GM19395 (cell line): ENCODE measurements at regions not wholly inside any gene's neighbourhood (a gene's known extent, or its start where the extent isn't known, plus 50 kb on each side); places are given as distances from the start of the nearest gene placed in this dataset.
"Not testable (repeated sequence)": the region's sequence is repeated elsewhere in the genome, so short reads cannot be mapped to it uniquely, and the experiment has no call there.

Experiments
- ATAC-seq: cut with Tn5 transposase; IDR thresholded peaks from one replicate; pipeline ENCODE4 v1.9.1; 2021; ENCODE audit warnings: mild to moderate bottlenecking, moderate library complexity; ENCODE audit not compliant: unreplicated experiment

DNA sequence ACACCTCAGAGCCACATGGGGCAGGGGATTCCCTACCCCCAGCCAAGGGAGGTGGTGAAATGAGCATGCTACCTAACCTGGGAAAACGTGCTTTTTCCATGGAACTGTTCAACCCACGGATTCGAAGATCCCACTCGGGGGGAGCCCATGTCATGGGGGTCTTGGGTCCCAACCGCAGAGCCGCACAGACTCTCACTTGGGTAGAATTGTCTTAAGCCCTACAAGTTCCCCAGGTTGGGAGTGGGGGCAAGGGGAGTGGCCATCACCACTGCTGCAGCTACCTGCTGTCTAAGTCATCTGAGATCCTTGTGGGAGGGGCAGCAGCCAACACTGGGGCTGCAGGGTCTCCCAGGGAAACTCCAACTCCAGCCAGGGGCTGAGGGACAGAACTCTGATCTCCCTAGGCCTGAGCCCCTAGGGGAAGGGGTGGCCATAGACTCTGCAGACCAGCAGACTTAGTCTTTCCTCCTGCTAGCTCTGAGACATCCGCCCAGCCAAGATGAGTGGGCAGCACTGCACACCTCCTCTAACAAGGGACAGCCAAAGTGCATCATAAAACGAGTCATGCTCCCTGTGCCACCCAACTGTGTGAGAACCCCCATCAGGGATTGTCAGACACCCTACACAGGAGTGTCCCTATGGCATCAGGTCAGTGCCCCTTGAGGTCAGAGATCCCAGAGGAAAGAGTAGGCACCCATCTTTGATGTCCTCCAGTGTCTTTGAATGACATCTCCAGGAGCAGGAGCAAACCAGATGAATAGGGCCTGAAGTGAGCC, 610.4 kb upstream of the SLITRK6 start:
- no peak for ATAC-seq

GRCh38 chr13:86425170-86425815, 626.1 kb upstream of the SLITRK6 start:
- ATAC-seq, result no peak

GRCh38 chr13:86426437-86426836, 627.2 kb upstream of the SLITRK6 start:
- ATAC-seq, result no peak

GRCh38 chr13:86429756-86430155, 630.5 kb upstream of the SLITRK6 start:
- ATAC-seq, result no peak

GRCh38 chr13:86438034-86438433, 638.8 kb upstream of the SLITRK6 start:
- no peak for ATAC-seq

- no peak for ATAC-seq
These were observed 646.0 kb upstream of the SLITRK6 start for GRCh38 chr13:86445206-86445605.

DNA sequence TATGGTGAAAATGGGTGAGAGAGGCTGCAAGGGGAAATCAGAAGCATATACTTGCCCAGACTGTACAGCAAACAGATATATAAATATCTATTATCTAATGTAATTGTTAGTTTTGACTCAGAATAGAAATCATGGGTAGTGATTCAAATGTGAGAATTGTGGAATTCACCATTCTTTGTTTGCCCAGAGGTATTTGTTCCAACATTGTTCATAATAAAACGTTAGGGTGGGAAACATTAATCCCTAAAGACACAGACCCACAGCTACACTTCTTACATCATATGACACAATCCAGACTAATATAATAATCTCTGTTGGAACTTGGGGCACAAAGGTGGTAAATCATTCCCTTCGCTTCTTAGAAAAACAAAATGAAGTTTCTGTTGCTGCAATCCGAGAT, 646.5 kb upstream of the SLITRK6 start:
- no peak for ATAC-seq

- no peak for ATAC-seq
These were observed 647.1 kb upstream of the SLITRK6 start for GRCh38 chr13:86446311-86446710.

- no peak for ATAC-seq
These were observed 648.3 kb upstream of the SLITRK6 start for GRCh38 chr13:86447479-86447878.

DNA sequence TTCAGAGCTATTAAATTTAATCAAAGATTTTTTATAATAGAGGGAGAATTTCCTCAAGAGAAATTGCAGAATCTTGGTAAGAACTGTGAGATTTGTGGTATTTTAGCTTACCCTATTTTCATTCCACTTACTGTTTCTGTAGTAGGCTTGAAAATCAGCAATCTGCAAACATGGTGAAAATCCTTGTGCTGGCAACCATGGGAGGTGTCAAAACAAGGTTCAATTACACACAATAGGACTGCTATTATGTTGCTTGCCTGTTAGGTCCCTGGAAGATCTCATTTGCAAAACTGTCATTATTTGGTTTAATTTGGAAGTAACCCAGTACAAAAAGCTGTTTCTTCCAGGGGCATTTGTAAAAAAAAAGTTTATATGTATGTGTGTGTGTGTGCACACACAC, 662.8 kb upstream of the SLITRK6 start:
- no peak for ATAC-seq

DNA sequence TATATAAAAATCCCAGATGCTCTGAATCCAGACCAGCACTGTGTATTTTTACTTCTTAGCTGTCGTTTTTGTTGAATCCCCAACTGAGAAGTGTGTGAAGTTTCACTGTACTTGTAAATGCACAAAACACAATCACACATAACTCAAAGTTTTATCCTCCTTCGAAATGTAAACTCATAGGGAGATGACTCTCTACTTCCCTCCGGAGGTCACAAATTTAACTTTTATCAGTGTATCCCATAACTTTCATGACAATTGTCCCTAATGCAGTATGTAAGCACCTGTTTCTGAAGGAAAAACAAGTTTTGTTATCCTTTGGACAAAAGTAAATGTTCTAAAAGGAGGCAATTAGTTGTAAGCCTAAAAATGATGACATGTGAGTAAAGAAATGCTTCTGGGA, 665.0 kb upstream of the SLITRK6 start:
- no peak for ATAC-seq

GRCh38 chr13:86474971-86475370, 675.8 kb upstream of the SLITRK6 start:
- no peak for ATAC-seq

DNA sequence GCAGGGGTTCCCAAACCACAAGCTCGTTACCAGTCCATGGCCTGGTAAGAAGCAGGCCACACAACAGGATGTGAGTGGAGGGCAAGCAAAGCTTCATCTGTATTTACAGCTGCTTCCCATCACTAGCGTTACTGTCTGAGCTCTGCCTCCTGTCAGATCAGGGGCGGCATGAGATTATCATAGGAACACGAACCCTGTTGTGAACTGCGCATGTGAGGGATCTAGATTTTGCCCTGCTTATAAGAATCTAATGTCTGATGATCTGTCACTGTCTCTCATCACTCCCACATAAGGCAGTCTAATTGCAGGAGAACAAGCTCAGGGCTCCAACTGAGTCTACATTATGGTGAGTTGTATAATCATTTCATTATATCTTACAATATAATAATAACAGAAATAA, 677.4 kb upstream of the SLITRK6 start:
- no peak for ATAC-seq

GRCh38 chr13:86486582-86486981, 687.4 kb upstream of the SLITRK6 start:
- no peak for ATAC-seq

GRCh38 chr13:86491121-86491520, 691.9 kb upstream of the SLITRK6 start:
- no peak for ATAC-seq

DNA sequence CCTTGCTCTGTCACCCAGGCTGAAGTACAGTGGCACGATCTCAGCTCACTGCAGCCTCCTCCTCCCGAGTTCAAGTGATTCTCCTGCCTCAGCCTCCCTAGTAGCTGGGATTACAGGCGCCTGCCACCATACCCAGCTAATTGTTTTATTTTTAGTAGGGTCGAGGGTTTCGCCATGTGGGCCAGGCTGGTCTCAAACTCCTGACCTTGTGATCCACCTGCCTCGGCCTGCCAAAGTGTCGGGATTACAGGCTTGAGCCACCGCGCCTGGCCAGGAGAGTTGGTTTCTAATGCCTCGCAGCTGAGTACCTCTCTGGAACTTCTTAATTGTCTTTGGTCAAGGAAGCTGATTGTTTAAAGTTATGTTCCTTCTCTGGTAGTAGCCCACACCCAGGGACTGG, 702.7 kb upstream of the SLITRK6 start:
- ATAC-seq, result not testable (repeated sequence)

GRCh38 chr13:86510792-86511191, 711.6 kb upstream of the SLITRK6 start:
- ATAC-seq, result no peak

GRCh38 chr13:86541461-86541860, 742.2 kb upstream of the SLITRK6 start:
- no peak for ATAC-seq

DNA sequence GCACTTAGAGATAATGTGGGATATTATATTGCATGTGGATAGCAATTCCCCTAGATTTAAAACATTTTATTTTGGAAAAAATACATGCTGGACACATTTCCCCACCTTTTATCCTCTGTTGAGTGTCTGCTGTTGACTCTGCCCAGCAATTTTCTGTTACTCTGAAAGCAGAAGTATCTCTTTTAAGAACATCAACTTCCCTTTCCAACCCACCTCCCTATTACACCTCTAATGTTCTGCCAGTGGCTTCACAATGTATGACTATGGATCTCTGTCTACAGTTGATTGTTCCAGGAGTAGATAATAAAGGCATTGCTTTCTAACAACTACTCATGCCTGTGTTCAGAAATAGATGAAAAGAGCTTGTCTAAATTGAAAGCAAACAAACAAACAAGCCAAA, 754.8 kb upstream of the SLITRK6 start:
- no peak for ATAC-seq

- ATAC-seq, result no peak
These were observed 760.7 kb upstream of the SLITRK6 start for GRCh38 chr13:86559901-86560300.

GRCh38 chr13:86562866-86563265, 763.6 kb upstream of the SLITRK6 start:
- ATAC-seq, result no peak

- no peak for ATAC-seq
These were observed 764.1 kb upstream of the SLITRK6 start for GRCh38 chr13:86563308-86563707.

GRCh38 chr13:86567119-86567518, 767.9 kb upstream of the SLITRK6 start:
- ATAC-seq, result no peak
